ENCODE measurements at regions not wholly inside any gene's neighbourhood (a gene's known extent, or its start where the extent isn't known, plus 50 kb on each side); places are given as distances from the start of the nearest gene placed in this dataset.

- TF ChIP-seq ZNF532 (CRISPR knock-in tag; IDR thresholded peaks at IDR 0.05; ENCODE audit: borderline replicate concordance) (no peak), CTCF (IDR thresholded peaks at IDR 0.05) (no peak), ESRRA (CRISPR knock-in tag; IDR thresholded peaks at IDR 0.05; ENCODE audit: borderline replicate concordance) (no peak), E2F1 (CRISPR knock-in tag; IDR thresholded peaks at IDR 0.05) (no peak), SMAD4 (CRISPR knock-in tag; IDR thresholded peaks at IDR 0.05) (no peak)
These were observed 133.9 kb upstream of the NUPR2 start (continued) for GRCh38 chr7:56250135-56250534.

GRCh38 chr7:56229631-56230030 lies 113.4 kb upstream of the NUPR2 start:
- H3K27me3 Mint-ChIP-seq (ENCODE audit: low read depth), result peaks cover 3% of the 10 kb centered on the region
- ChIA-PET CTCF (no interaction called here), POLR2A (no interaction called here)
- peaks cover 71% of the 10 kb centered on the region for H3K9me3 Mint-ChIP-seq
- DNase-seq (ENCODE audit: low spot score) (no peak), ATAC-seq (no peak)
- H3K36me3 Mint-ChIP-seq, result peaks cover 56% of the 10 kb centered on the region
- no peak overlapping the region for H3K4me3 Mint-ChIP-seq
- TF ChIP-seq JUN (CRISPR knock-in tag; IDR thresholded peaks at IDR 0.05) (no peak), NFE2L1 (CRISPR knock-in tag; IDR thresholded peaks at IDR 0.05) (no peak), MXD4 (CRISPR knock-in tag; IDR thresholded peaks at IDR 0.05; ENCODE audit: borderline replicate concordance) (no peak), RELA (CRISPR knock-in tag; IDR thresholded peaks at IDR 0.05; ENCODE audit: borderline replicate concordance) (no peak), TEAD4 (CRISPR knock-in tag; IDR thresholded peaks at IDR 0.05) (no peak), TCF7 (CRISPR knock-in tag; IDR thresholded peaks at IDR 0.05; ENCODE audit: low read depth) (no peak), ZNF317 (CRISPR knock-in tag; IDR thresholded peaks at IDR 0.05; ENCODE audit: borderline replicate concordance, low read depth) (no peak), GTF2I (CRISPR knock-in tag; conservative IDR thresholded peaks at IDR 0.05) (no peak), ZNF512 (CRISPR knock-in tag; IDR thresholded peaks at IDR 0.05; ENCODE audit: borderline replicate concordance) (no peak), ATF3 (CRISPR knock-in tag; conservative IDR thresholded peaks at IDR 0.05) (no peak), NFYB (CRISPR knock-in tag; conservative IDR thresholded peaks at IDR 0.05; ENCODE audit: low read depth) (no peak), GRHL2 (CRISPR knock-in tag; IDR thresholded peaks at IDR 0.05; ENCODE audit: insufficient replicate concordance, severe bottlenecking) (no peak), ZNF263 (CRISPR knock-in tag; IDR thresholded peaks at IDR 0.05; ENCODE audit: low read depth) (no peak), NR2C2 (CRISPR knock-in tag; IDR thresholded peaks at IDR 0.05) (no peak), ZNF138 (CRISPR knock-in tag; conservative IDR thresholded peaks at IDR 0.05) (no peak), ERG (CRISPR knock-in tag; IDR thresholded peaks at IDR 0.05) (no peak), ATF6 (CRISPR knock-in tag; IDR thresholded peaks at IDR 0.05) (no peak), TP53 (CRISPR knock-in tag; IDR thresholded peaks at IDR 0.05) (no peak), ESRRA (CRISPR knock-in tag; IDR thresholded peaks at IDR 0.05; ENCODE audit: borderline replicate concordance) (no peak)
- H3K27ac Mint-ChIP-seq, result no peak overlapping the region
- H3K4me1 Mint-ChIP-seq, result no peaks in the 10 kb centered on the region

All from WTC11 (cell line).